Ascending aorta (tissue), 2 donors: ENCODE measurements at regions not wholly inside any gene's neighbourhood (a gene's known extent, or its start where the extent isn't known, plus 50 kb on each side); places are given as distances from the start of the nearest gene placed in this dataset.

Source experiments
- DNase-seq, 2 donors: peaks; one replicate each; pipeline ENCODE4 v3.0.0-alpha.2; 2019; ENCODE audit warnings: low spot score in 2 of 2
- H3K27ac ChIP-seq, 2 donors: fragments of 200-600 bp; sonication (generic); one replicate each; pipeline ENCODE4 v1.5.1; 2016 to 2017; ENCODE audit warnings: mild to moderate bottlenecking in 1 of 2
- H3K27me3 ChIP-seq: fragments of 200-600 bp; sonication (generic); one replicate; pipeline ENCODE4 v1.5.1; 2017
- H3K36me3 ChIP-seq, 2 donors: fragments of 200-600 bp; sonication (generic); one replicate each; pipeline ENCODE4 v1.5.1; 2016
- H3K4me1 ChIP-seq, 2 donors: fragments of 200-600 bp; sonication (generic); one replicate each; pipeline ENCODE4 v1.5.1; 2016 to 2017; ENCODE audit warnings: mild to moderate bottlenecking in 1 of 2
- H3K4me3 ChIP-seq, 2 donors: fragments of 200-600 bp; sonication (generic); one replicate each; pipeline ENCODE4 v1.5.1; 2016 to 2017; ENCODE audit warnings: mild to moderate bottlenecking in 1 of 2
- H3K9me3 ChIP-seq, 2 donors: fragments of 200-600 bp; sonication (generic); one replicate each; pipeline ENCODE4 v1.5.1; 2016
- intact Hi-C: fragments of 100-400 bp; cut with DNase I; formaldehyde crosslinking; loops from one replicate; pipeline ENCODE4 v1.15.1; 2023
- TF ChIP-seq, protein P1 (sequence below), 3 experiments: fragments of 200-600 bp in 2 of 3; fragments of 450-650 bp in 1 of 3; sonication (generic) in 2 of 3; IDR thresholded peaks; one replicate each; pipeline ENCODE4 v1.5.1; 2016 to 2019; ENCODE audit warnings: antibody characterized with exemption in 3 of 3, mild to moderate bottlenecking in 1 of 3, moderate library complexity in 1 of 3

DNA sequence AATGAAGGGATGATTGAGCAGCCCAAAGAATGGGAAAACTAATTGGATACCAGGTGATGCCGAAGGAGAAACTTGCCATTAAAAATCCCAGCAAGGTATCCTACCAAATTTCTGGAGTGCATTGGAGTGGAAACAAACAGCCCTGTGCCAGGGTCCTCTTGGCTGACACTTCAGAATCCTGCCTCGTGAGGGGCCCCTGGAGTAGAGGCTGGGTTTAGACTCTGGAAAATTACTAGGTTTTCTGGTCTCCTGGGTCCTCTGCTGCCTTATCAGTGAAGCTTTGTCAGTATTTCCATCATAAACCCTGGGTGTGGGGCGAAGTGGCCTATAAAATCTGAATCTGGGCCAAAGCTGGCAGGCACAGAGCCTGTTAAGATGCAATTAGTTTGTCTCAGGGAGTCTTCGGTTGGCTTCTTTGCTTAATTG, 289.2 kb upstream of the USP24 start:
- DNase-seq: no peak
- H3K4me1 ChIP-seq: peaks cover 0 to 7% of the 10 kb centered on the region in 2 donors
- no peaks in the 10 kb centered on the region for H3K9me3 ChIP-seq
- no peaks in the 10 kb centered on the region for H3K36me3 ChIP-seq
- intact Hi-C loops: no loop called here
- peak overlapping the region in 1 of 2 donors; percentile 38 for H3K27ac ChIP-seq
- H3K4me3 ChIP-seq: no peak overlapping the region
- TF ChIP-seq, protein P1, sequence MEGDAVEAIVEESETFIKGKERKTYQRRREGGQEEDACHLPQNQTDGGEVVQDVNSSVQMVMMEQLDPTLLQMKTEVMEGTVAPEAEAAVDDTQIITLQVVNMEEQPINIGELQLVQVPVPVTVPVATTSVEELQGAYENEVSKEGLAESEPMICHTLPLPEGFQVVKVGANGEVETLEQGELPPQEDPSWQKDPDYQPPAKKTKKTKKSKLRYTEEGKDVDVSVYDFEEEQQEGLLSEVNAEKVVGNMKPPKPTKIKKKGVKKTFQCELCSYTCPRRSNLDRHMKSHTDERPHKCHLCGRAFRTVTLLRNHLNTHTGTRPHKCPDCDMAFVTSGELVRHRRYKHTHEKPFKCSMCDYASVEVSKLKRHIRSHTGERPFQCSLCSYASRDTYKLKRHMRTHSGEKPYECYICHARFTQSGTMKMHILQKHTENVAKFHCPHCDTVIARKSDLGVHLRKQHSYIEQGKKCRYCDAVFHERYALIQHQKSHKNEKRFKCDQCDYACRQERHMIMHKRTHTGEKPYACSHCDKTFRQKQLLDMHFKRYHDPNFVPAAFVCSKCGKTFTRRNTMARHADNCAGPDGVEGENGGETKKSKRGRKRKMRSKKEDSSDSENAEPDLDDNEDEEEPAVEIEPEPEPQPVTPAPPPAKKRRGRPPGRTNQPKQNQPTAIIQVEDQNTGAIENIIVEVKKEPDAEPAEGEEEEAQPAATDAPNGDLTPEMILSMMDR (IDR thresholded peaks at IDR 0.05): no peak
- no peaks in the 10 kb centered on the region for H3K27me3 ChIP-seq

DNA sequence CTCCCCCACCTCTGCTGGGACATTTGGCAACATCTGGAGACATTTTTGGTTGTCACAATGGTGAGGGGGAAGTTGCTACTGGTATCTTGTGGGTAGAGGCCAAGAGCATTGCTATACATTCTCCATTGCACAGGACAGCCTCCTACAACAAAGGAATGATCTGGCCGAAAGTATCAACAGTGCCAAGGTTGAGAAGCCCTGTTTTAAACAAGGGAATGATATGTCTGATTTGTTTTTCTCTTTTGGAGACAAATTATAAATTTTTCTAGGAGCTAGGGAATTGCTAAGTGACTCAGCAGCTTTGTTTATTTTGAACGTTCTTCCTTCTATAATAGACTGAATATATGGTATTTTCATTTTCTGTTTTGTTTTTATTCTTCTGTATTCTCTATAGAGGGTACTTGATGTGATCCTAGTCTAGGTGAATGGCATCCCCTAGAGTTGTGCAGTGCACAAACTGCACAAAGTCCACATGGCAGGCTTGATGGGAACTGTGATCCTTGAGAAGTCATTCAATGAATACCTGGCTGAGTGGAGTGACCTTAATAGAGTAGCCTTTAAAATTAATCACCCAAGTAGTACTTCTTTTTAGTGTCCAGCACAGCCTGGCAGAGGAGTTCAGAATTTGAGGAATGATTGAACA, 288.6 kb upstream of the USP24 start:
- intact Hi-C loops: no loop called here
- H3K4me1 ChIP-seq: peaks cover 0 to 7% of the 10 kb centered on the region in 2 donors
- H3K27me3 ChIP-seq: no peaks in the 10 kb centered on the region
- H3K36me3 ChIP-seq: no peaks in the 10 kb centered on the region
- no peak overlapping the region for H3K27ac ChIP-seq
- TF ChIP-seq, protein P1 (IDR thresholded peaks at IDR 0.05): no peak
- no peak overlapping the region for H3K4me3 ChIP-seq
- H3K9me3 ChIP-seq: no peaks in the 10 kb centered on the region
- DNase-seq: no peak

DNA sequence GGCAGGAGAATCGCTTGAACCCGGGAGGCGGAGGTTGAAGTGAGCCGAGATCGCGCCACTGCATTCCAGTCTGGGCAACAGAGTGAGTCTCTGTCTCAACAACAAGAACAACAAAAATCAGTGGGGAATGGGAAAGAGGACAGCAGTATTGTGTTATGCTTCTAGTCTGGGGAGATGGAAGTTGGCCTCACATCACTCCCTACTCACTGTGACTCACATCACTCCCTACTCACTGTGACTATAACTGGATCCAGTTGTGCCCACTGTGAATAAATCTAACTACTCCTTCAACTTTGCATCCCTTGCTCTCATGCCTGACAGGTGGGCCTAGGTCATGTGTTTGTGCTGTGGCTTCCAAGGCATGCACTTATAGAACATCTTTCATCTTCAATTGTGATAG, 285.4 kb upstream of the USP24 start:
- H3K9me3 ChIP-seq: no peaks in the 10 kb centered on the region
- H3K4me3 ChIP-seq: no peak overlapping the region
- H3K27me3 ChIP-seq: no peaks in the 10 kb centered on the region
- TF ChIP-seq, protein P1 (IDR thresholded peaks at IDR 0.05): no peak
- H3K4me1 ChIP-seq: peaks cover 0 to 7% of the 10 kb centered on the region in 2 donors
- DNase-seq: no peak
- no peak overlapping the region for H3K27ac ChIP-seq
- intact Hi-C loops: no loop called here
- no peaks in the 10 kb centered on the region for H3K36me3 ChIP-seq

DNA sequence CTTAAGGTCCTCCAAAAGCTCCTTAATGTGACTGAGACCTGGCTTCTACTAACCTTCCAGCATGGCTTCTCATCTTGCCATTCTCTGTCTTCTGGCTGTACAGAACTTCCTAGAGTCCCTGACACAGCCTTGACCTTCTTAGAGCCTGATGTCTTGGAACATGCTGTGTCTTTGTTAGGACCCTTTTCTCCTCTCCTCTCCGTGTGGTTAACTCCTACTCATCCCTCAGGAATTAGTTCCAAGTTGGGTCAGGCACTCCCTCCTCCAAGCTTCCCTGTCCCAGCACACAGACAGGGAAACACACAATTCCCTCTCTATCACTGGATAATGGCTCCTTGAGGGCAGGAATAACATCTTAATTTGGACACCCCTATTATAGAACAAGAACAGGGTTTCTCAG, 275.4 kb upstream of the USP24 start:
- no peak for DNase-seq

DNA sequence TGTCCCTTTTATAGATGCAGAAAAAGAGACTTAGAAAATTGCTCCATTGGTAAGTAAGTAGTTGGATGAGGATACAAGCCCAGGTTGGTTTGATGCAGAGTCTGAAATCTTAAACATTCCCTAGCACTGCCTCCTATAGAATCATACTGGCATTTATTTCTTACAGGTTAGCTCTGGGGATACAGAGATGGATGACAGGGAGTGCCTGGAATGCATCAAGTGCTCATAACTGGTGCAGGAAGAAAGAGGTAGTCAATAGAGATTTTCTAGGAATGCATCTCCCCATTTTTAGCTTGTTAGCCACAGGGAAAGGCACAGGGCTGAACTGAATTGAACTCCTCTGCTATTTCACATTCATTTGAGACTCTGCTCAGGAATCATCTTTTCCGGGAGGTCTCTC, 269.0 kb upstream of the USP24 start:
- intact Hi-C loops: loop anchor here (10.0 kb wide), 1 partner anchor 109 kb away; no protein-coding TSS in a partner anchor

More for the DNA sequence above, 275.4 kb upstream of the USP24 start:
- H3K36me3 ChIP-seq: no peaks in the 10 kb centered on the region
- H3K27me3 ChIP-seq: no peaks in the 10 kb centered on the region
- H3K4me3 ChIP-seq: no peak overlapping the region
- TF ChIP-seq, protein P1 (IDR thresholded peaks at IDR 0.05): no peak
- no peak overlapping the region for H3K27ac ChIP-seq
- no peaks in the 10 kb centered on the region for H3K4me1 ChIP-seq
- H3K9me3 ChIP-seq: no peaks in the 10 kb centered on the region
- intact Hi-C loops: no loop called here

More for the DNA sequence above, 269.0 kb upstream of the USP24 start:
- Histone ChIP-seq H3K4me1 (no peaks in the 10 kb centered on the region), H3K9me3 (no peaks in the 10 kb centered on the region), H3K36me3 (no peaks in the 10 kb centered on the region), H3K4me3 (no peak overlapping the region), H3K27ac (no peak overlapping the region), H3K27me3 (no peaks in the 10 kb centered on the region)
- TF ChIP-seq, protein P1 (IDR thresholded peaks at IDR 0.05): no peak
- DNase-seq: no peak
